ENCODE measurements at regions not wholly inside any gene's neighbourhood (a gene's known extent, or its start where the extent isn't known, plus 50 kb on each side); places are given as distances from the start of the nearest gene placed in this dataset.

DNA sequence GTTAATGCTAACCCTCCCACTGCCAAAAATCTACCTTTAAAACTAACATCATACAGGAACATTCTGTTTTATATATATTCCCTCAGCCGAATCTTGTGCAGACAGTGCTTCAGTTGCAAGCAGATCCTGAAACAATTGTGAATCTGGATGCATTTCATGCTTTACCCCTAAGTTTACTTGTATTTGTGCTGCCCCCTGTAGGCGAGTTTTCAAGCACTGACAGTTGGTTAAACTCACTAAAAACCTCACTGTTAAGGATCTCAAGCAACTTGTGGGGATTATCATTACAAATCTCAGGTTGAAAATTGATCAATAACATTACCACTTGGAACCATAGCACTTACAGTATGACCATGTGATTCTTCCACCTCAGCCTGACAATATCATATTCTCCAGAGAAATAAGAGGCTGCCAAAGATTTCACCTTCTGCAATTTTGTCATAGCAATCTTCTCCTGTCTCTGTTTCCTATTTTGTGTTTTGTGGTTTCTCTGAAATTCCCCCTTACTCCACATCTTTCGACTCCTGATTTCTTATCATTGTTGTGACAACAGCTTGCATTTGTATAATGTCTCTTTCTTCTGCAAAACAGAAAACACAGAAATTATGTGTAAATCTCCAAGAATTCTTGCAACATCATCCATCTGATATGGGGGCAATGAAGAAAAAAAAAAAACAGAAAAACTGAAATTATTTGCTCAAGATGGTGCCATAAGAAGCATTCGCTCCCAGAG, 354.6 kb upstream of the SETBP1 start:
- H3K36me3 ChIP-seq (ENCODE audit: control insufficient read depth in 4 of 4, insufficient read depth in 4 of 4, low read length in 3 of 4) = no peaks in the 10 kb centered on the region
- no peak overlapping the region for H3K27ac ChIP-seq (ENCODE audit: insufficient read depth in 1 of 2, low read depth in 1 of 2, low read length in 2 of 2, poor library complexity in 1 of 2, severe bottlenecking in 2 of 2)
- 56% methylated on average over 2 of the region's 4 CpGs for WGBS (ENCODE audit: insufficient coverage)
- DNase-seq = peak; percentile 42 to 77 (median 72)
- H3K4me1 ChIP-seq (ENCODE audit: control extremely low read depth in 1 of 4, control insufficient read depth in 4 of 4, insufficient read depth in 4 of 4, low read length in 3 of 4) = peaks cover 0 to 8% (median 0%) of the 10 kb centered on the region in 4 experiments
- peaks cover 0 to 4% (median 0%) of the 10 kb centered on the region in 5 experiments for H3K9me3 ChIP-seq (ENCODE audit: control extremely low read depth in 1 of 5, control insufficient read depth in 4 of 5, insufficient read depth in 2 of 5, low read depth in 1 of 5, low read length in 4 of 5)
- POLR2A ChIA-PET = no interaction called here
- CTCF ChIA-PET = interaction anchor here (0.6 kb wide), 1 partner anchor 14 kb away, joined by 4 read pairs; no protein-coding TSS in a partner anchor
- no peak overlapping the region for H3K4me3 ChIP-seq (ENCODE audit: control insufficient read depth in 1 of 7, extremely low read depth in 1 of 7, insufficient read depth in 4 of 7, low read depth in 2 of 7, low read length in 6 of 7)
- no peaks in the 10 kb centered on the region for H3K27me3 ChIP-seq (replicated peaks in 2 of 5; ENCODE audit: control insufficient read depth in 4 of 5, insufficient read depth in 5 of 5, low read length in 4 of 5)

GRCh38 chr18:44331656-44332570, 348.8 kb upstream of the SETBP1 start:
- Histone ChIP-seq H3K27me3 (replicated peaks in 2 of 5; ENCODE audit: control insufficient read depth in 4 of 5, insufficient read depth in 5 of 5, low read length in 4 of 5) (no peaks in the 10 kb centered on the region), H3K4me1 (ENCODE audit: control extremely low read depth in 1 of 4, control insufficient read depth in 4 of 4, insufficient read depth in 4 of 4, low read length in 3 of 4) (no peaks in the 10 kb centered on the region), H3K36me3 (ENCODE audit: control insufficient read depth in 4 of 4, insufficient read depth in 4 of 4, low read length in 3 of 4) (no peaks in the 10 kb centered on the region), H3K9me3 (ENCODE audit: control extremely low read depth in 1 of 5, control insufficient read depth in 4 of 5, insufficient read depth in 2 of 5, low read depth in 1 of 5, low read length in 4 of 5) (peaks cover 0 to 4% (median 0%) of the 10 kb centered on the region in 5 experiments), H3K4me3 (ENCODE audit: control insufficient read depth in 1 of 7, extremely low read depth in 1 of 7, insufficient read depth in 4 of 7, low read depth in 2 of 7, low read length in 6 of 7) (no peak overlapping the region), H3K27ac (ENCODE audit: insufficient read depth in 1 of 2, low read depth in 1 of 2, low read length in 2 of 2, poor library complexity in 1 of 2, severe bottlenecking in 2 of 2) (no peak overlapping the region)
- POLR2A ChIA-PET = no interaction called here
- CTCF ChIA-PET = no interaction called here
- 100% methylated on average over 1 of the region's 6 CpGs for WGBS (ENCODE audit: insufficient coverage)
- DNase-seq = no peak

GRCh38 chr18:44341759-44342158, 338.9 kb upstream of the SETBP1 start:
- H3K9me3 ChIP-seq (ENCODE audit: control extremely low read depth in 1 of 5, control insufficient read depth in 4 of 5, insufficient read depth in 2 of 5, low read depth in 1 of 5, low read length in 4 of 5) = peaks cover 0 to 16% (median 2%) of the 10 kb centered on the region in 5 experiments
- POLR2A ChIA-PET = no interaction called here
- no peak overlapping the region for H3K4me3 ChIP-seq (ENCODE audit: control insufficient read depth in 1 of 7, extremely low read depth in 1 of 7, insufficient read depth in 4 of 7, low read depth in 2 of 7, low read length in 6 of 7)
- DNase-seq = no peak
- H3K27ac ChIP-seq (ENCODE audit: insufficient read depth in 1 of 2, low read depth in 1 of 2, low read length in 2 of 2, poor library complexity in 1 of 2, severe bottlenecking in 2 of 2) = no peak overlapping the region
- no peaks in the 10 kb centered on the region for H3K4me1 ChIP-seq (ENCODE audit: control extremely low read depth in 1 of 4, control insufficient read depth in 4 of 4, insufficient read depth in 4 of 4, low read length in 3 of 4)
- no peaks in the 10 kb centered on the region for H3K36me3 ChIP-seq (ENCODE audit: control insufficient read depth in 4 of 4, insufficient read depth in 4 of 4, low read length in 3 of 4)
- H3K27me3 ChIP-seq (replicated peaks in 2 of 5; ENCODE audit: control insufficient read depth in 4 of 5, insufficient read depth in 5 of 5, low read length in 4 of 5) = no peaks in the 10 kb centered on the region
- no CpG with 5 or more reads among the region's 1 CpG for WGBS (ENCODE audit: insufficient coverage)
- CTCF ChIA-PET = no interaction called here

DNA sequence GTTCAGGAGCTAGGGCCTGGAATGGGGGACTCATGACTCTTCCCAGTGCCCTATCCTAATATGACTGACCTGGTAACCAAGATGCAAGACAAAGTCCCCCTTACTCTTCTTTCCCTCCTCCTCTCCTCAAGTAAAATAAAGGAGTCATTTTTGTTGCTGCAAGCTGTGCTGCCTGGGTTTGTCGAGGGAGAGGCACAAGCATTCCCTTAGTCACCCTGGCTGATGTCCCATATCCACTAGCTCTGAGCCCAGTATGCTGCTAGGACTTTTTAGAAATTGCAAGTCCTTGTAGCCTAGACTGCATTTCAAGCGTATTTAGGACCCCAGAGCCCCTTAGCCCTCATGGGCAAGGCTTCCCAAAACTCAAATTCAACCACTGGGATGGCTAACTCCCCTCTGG, 338.5 kb upstream of the SETBP1 start:
- no peak for DNase-seq
- Histone ChIP-seq H3K27ac (ENCODE audit: insufficient read depth in 1 of 2, low read depth in 1 of 2, low read length in 2 of 2, poor library complexity in 1 of 2, severe bottlenecking in 2 of 2) (no peak overlapping the region), H3K9me3 (ENCODE audit: control extremely low read depth in 1 of 5, control insufficient read depth in 4 of 5, insufficient read depth in 2 of 5, low read depth in 1 of 5, low read length in 4 of 5) (peaks cover 0 to 16% (median 2%) of the 10 kb centered on the region in 5 experiments), H3K36me3 (ENCODE audit: control insufficient read depth in 4 of 4, insufficient read depth in 4 of 4, low read length in 3 of 4) (no peaks in the 10 kb centered on the region), H3K4me3 (ENCODE audit: control insufficient read depth in 1 of 7, extremely low read depth in 1 of 7, insufficient read depth in 4 of 7, low read depth in 2 of 7, low read length in 6 of 7) (no peak overlapping the region), H3K4me1 (ENCODE audit: control extremely low read depth in 1 of 4, control insufficient read depth in 4 of 4, insufficient read depth in 4 of 4, low read length in 3 of 4) (no peaks in the 10 kb centered on the region), H3K27me3 (replicated peaks in 2 of 5; ENCODE audit: control insufficient read depth in 4 of 5, insufficient read depth in 5 of 5, low read length in 4 of 5) (no peaks in the 10 kb centered on the region)
- ChIA-PET POLR2A (no interaction called here), CTCF (no interaction called here)
- 100% methylated on average over 1 of the region's 2 CpGs for WGBS (ENCODE audit: insufficient coverage)

DNA sequence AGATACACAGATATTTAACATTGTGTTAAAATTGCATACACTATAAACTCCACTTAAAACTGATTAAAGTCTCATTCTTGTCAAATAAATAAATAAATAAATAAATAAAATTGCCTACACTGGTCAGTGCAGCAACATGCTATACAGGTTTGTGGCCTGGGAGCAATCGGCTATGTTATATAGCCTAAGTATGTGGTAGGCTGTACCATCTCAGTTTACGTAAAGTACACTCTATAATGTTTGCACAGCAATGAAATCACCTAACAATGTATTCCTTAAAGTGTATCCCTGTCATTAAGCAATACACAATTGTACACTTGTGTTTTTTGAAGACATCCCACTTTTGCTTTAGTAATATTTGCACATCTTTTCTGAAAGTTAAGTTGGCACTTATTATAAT, 337.7 kb upstream of the SETBP1 start:
- Histone ChIP-seq H3K27ac (ENCODE audit: insufficient read depth in 1 of 2, low read depth in 1 of 2, low read length in 2 of 2, poor library complexity in 1 of 2, severe bottlenecking in 2 of 2) (no peak overlapping the region), H3K4me1 (ENCODE audit: control extremely low read depth in 1 of 4, control insufficient read depth in 4 of 4, insufficient read depth in 4 of 4, low read length in 3 of 4) (no peaks in the 10 kb centered on the region), H3K27me3 (replicated peaks in 2 of 5; ENCODE audit: control insufficient read depth in 4 of 5, insufficient read depth in 5 of 5, low read length in 4 of 5) (no peaks in the 10 kb centered on the region), H3K9me3 (ENCODE audit: control extremely low read depth in 1 of 5, control insufficient read depth in 4 of 5, insufficient read depth in 2 of 5, low read depth in 1 of 5, low read length in 4 of 5) (peaks cover 0 to 10% (median 2%) of the 10 kb centered on the region in 5 experiments), H3K36me3 (ENCODE audit: control insufficient read depth in 4 of 4, insufficient read depth in 4 of 4, low read length in 3 of 4) (no peaks in the 10 kb centered on the region), H3K4me3 (ENCODE audit: control insufficient read depth in 1 of 7, extremely low read depth in 1 of 7, insufficient read depth in 4 of 7, low read depth in 2 of 7, low read length in 6 of 7) (no peak overlapping the region)
- no CpG with 5 or more reads among the region's 2 CpGs for WGBS (ENCODE audit: insufficient coverage)
- no peak for DNase-seq
- POLR2A ChIA-PET = no interaction called here
- CTCF ChIA-PET = no interaction called here

GRCh38 chr18:44343570-44343969, 337.1 kb upstream of the SETBP1 start:
- DNase-seq = no peak
- H3K9me3 ChIP-seq (ENCODE audit: control extremely low read depth in 1 of 5, control insufficient read depth in 4 of 5, insufficient read depth in 2 of 5, low read depth in 1 of 5, low read length in 4 of 5) = peaks cover 0 to 6% (median 1%) of the 10 kb centered on the region in 5 experiments
- no peak overlapping the region for H3K4me3 ChIP-seq (ENCODE audit: control insufficient read depth in 1 of 7, extremely low read depth in 1 of 7, insufficient read depth in 4 of 7, low read depth in 2 of 7, low read length in 6 of 7)
- ChIA-PET POLR2A (no interaction called here), CTCF (no interaction called here)
- no peaks in the 10 kb centered on the region for H3K4me1 ChIP-seq (ENCODE audit: control extremely low read depth in 1 of 4, control insufficient read depth in 4 of 4, insufficient read depth in 4 of 4, low read length in 3 of 4)
- H3K36me3 ChIP-seq (ENCODE audit: control insufficient read depth in 4 of 4, insufficient read depth in 4 of 4, low read length in 3 of 4) = no peaks in the 10 kb centered on the region
- no peaks in the 10 kb centered on the region for H3K27me3 ChIP-seq (replicated peaks in 2 of 5; ENCODE audit: control insufficient read depth in 4 of 5, insufficient read depth in 5 of 5, low read length in 4 of 5)
- no peak overlapping the region for H3K27ac ChIP-seq (ENCODE audit: insufficient read depth in 1 of 2, low read depth in 1 of 2, low read length in 2 of 2, poor library complexity in 1 of 2, severe bottlenecking in 2 of 2)

GRCh38 chr18:44356566-44357157, 324.0 kb upstream of the SETBP1 start:
- peaks cover 0 to 6% (median 0%) of the 10 kb centered on the region in 5 experiments for H3K9me3 ChIP-seq (ENCODE audit: control extremely low read depth in 1 of 5, control insufficient read depth in 4 of 5, insufficient read depth in 2 of 5, low read depth in 1 of 5, low read length in 4 of 5)
- WGBS (ENCODE audit: insufficient coverage) = 95% methylated on average over 3 of the region's 5 CpGs

More at GRCh38 chr18:44356566-44357157, 324.0 kb upstream of the SETBP1 start:
- H3K27me3 ChIP-seq (replicated peaks in 2 of 5; ENCODE audit: control insufficient read depth in 4 of 5, insufficient read depth in 5 of 5, low read length in 4 of 5) = no peaks in the 10 kb centered on the region
- POLR2A ChIA-PET = no interaction called here
- H3K27ac ChIP-seq (ENCODE audit: insufficient read depth in 1 of 2, low read depth in 1 of 2, low read length in 2 of 2, poor library complexity in 1 of 2, severe bottlenecking in 2 of 2) = no peak overlapping the region
- no peak for DNase-seq
- no peak overlapping the region for H3K4me3 ChIP-seq (ENCODE audit: control insufficient read depth in 1 of 7, extremely low read depth in 1 of 7, insufficient read depth in 4 of 7, low read depth in 2 of 7, low read length in 6 of 7)
- CTCF ChIA-PET = no interaction called here
- H3K36me3 ChIP-seq (ENCODE audit: control insufficient read depth in 4 of 4, insufficient read depth in 4 of 4, low read length in 3 of 4) = no peaks in the 10 kb centered on the region
- H3K4me1 ChIP-seq (ENCODE audit: control extremely low read depth in 1 of 4, control insufficient read depth in 4 of 4, insufficient read depth in 4 of 4, low read length in 3 of 4) = no peaks in the 10 kb centered on the region
